Gastrocnemius medialis (tissue), 4 donors: ENCODE measurements at regions not wholly inside any gene's neighbourhood (a gene's known extent, or its start where the extent isn't known, plus 50 kb on each side); places are given as distances from the start of the nearest gene placed in this dataset.
"Not testable (repeated sequence)": the region's sequence is repeated elsewhere in the genome, so short reads cannot be mapped to it uniquely, and the experiment has no call there.

Experiments used
- ATAC-seq, 2 donors: fragments of 150-250 bp; one replicate each; pipeline ENCODE4 v1.9.1; 2016
- DNase-seq, 2 donors: peaks; one replicate each; pipeline ENCODE4 v3.0.0-alpha.2; 2019
- H3K27ac ChIP-seq, 4 donors: fragments of 200-600 bp; sonication (generic); 1 replicate in 1 of 4; 2 replicates in 3 of 4; pipeline ENCODE4 v1.5.1; 2016 to 2018; ENCODE audit warnings: mild to moderate bottlenecking in 2 of 4, moderate library complexity in 1 of 4
- H3K27me3 ChIP-seq, 3 donors: fragments of 200-600 bp; sonication (generic) in 2 of 3; 1 replicate in 1 of 3; 2 replicates in 2 of 3; pipeline versions ENCODE4 v1.5.1 to v1.6.0; 2016 to 2019; ENCODE audit warnings: mild to moderate bottlenecking in 1 of 3, moderate library complexity in 1 of 3
- H3K36me3 ChIP-seq, 2 donors: fragments of 200-600 bp; sonication (generic) in 1 of 2; one replicate each; pipeline ENCODE4 v1.5.1; 2017 to 2018
- H3K4me1 ChIP-seq, 2 donors: fragments of 200-600 bp; sonication (generic) in 1 of 2; one replicate each; pipeline ENCODE4 v1.5.1; 2016 to 2017; ENCODE audit warnings: mild to moderate bottlenecking in 2 of 2
- H3K4me3 ChIP-seq, 4 donors: fragments of 200-600 bp; sonication (generic) in 3 of 4; 1 replicate in 1 of 4; 2 replicates in 3 of 4; pipeline ENCODE4 v1.5.1; 2016 to 2019; ENCODE audit warnings: mild to moderate bottlenecking in 2 of 4
- H3K9me3 ChIP-seq, 3 donors: fragments of 200-600 bp; sonication (generic) in 2 of 3; 1 replicate in 1 of 3; 2 replicates in 2 of 3; pipeline ENCODE4 v1.5.1; 2016 to 2019
- CTCF ChIP-seq, 5 experiments: fragments of 450-650 bp in 3 of 5; fragments of 200-600 bp in 2 of 5; sonication (generic) in 2 of 5; IDR thresholded peaks in 4 of 5; conservative IDR thresholded peaks in 1 of 5; 1 replicate in 4 of 5; 2 replicates in 1 of 5; pipeline ENCODE4 v1.5.1; 2016 to 2019; ENCODE audit warnings: antibody characterized with exemption in 5 of 5, mild to moderate bottlenecking in 3 of 5, moderate library complexity in 3 of 5
- POLR2A ChIP-seq, 2 donors: fragments of 450-650 bp; IDR thresholded peaks; one replicate each; pipeline ENCODE4 v1.6.1; 2017; ENCODE audit warnings: antibody characterized with exemption in 2 of 2, mild to moderate bottlenecking in 2 of 2, moderate library complexity in 2 of 2
- in situ Hi-C, 4 donors: fragments of 200-750 bp; cut with MboI; loops; one replicate each; pipeline versions ENCODE4 v1.15.0 to v1.8.0; 2017; ENCODE audit warnings: low sequenced_read_pairs in 4 of 4
- intact Hi-C: fragments of 100-400 bp; cut with DNase I; formaldehyde crosslinking; loops from one replicate; pipeline ENCODE4 v1.15.1; 2023; ENCODE audit warnings: low total_unique reads

GRCh38 chr4:75327804-75328512 lies 186.2 kb downstream of the RCHY1 start:
- H3K9me3 ChIP-seq: no peaks in the 10 kb centered on the region
- H3K36me3 ChIP-seq: no peaks in the 10 kb centered on the region
- TF ChIP-seq POLR2A (IDR thresholded peaks at IDR 0.05) (no peak), CTCF (IDR thresholded peaks at IDR 0.05 in 4 of 5, conservative IDR thresholded peaks at IDR 0.05 in 1 of 5) (no peak)
- peak in 1 of 2 donors; percentile 44 for DNase-seq
- H3K4me1 ChIP-seq: no peaks in the 10 kb centered on the region
- H3K27me3 ChIP-seq: no peaks in the 10 kb centered on the region
- H3K27ac ChIP-seq: peak overlapping the region in 2 of 4 donors; percentile 39 to 43
- intact Hi-C loops: no loop called here
- in situ Hi-C loops: no loop called here
- no peak overlapping the region for H3K4me3 ChIP-seq
- peak; percentile 72 for ATAC-seq

DNA sequence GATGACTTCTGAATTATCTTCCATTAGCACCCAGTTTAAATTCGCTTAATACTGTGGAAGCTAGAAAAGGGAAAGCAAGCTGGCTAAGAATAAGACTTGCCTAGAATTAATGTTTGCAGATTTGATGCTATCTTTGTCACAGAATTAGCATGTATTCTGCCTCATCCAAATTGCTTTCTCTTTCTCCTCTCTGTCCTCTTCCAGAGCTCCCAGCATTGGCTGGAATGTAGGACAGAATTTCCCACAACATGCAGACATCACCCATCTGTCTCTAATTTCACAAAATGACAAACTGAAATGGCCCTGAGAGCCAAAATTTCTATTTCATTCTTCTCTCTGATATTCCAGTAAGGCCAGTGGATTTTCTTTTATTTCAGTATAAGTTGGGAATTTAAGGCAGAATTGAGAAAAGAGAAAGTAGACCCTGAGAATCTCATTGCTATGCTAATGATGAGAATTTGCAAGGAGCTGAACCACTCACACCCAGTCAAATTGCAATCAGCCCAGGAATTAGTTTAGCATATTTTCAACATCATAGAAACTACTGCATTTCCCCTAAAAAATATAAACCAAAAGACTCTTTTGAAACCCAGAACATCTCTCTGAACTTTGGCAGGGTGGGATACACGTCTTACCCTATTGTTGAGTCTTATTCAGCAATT lies 188.8 kb downstream of the RCHY1 start:
- in situ Hi-C loops (no loop called here), intact Hi-C loops (no loop called here)
- no peak for ATAC-seq

GRCh38 chr4:75321484-75321883 lies 192.7 kb downstream of the RCHY1 start:
- Histone ChIP-seq H3K27me3 (no peaks in the 10 kb centered on the region), H3K27ac (no peak overlapping the region), H3K36me3 (no peaks in the 10 kb centered on the region), H3K4me1 (no peaks in the 10 kb centered on the region), H3K4me3 (no peak overlapping the region), H3K9me3 (no peaks in the 10 kb centered on the region)
- ATAC-seq: no peak
- in situ Hi-C loops (no loop called here), intact Hi-C loops (no loop called here)
- no peak for TF ChIP-seq CTCF (IDR thresholded peaks at IDR 0.05 in 4 of 5, conservative IDR thresholded peaks at IDR 0.05 in 1 of 5)
- TF ChIP-seq POLR2A (IDR thresholded peaks at IDR 0.05): no peak
- DNase-seq: no peak

More for the DNA sequence above, 188.8 kb downstream of the RCHY1 start:
- Histone ChIP-seq H3K27ac (peak overlapping the region in 1 of 4 donors; percentile 36), H3K4me3 (no peak overlapping the region), H3K27me3 (no peaks in the 10 kb centered on the region), H3K9me3 (no peaks in the 10 kb centered on the region), H3K4me1 (no peaks in the 10 kb centered on the region), H3K36me3 (no peaks in the 10 kb centered on the region)
- TF ChIP-seq POLR2A (IDR thresholded peaks at IDR 0.05) (no peak), CTCF (IDR thresholded peaks at IDR 0.05 in 4 of 5, conservative IDR thresholded peaks at IDR 0.05 in 1 of 5) (no peak)
- DNase-seq: no peak

- intact Hi-C loops, H3K9me3 ChIP-seq, H3K27ac ChIP-seq, H3K27me3 ChIP-seq, H3K4me3 ChIP-seq, ATAC-seq, H3K36me3 ChIP-seq, in situ Hi-C loops, H3K4me1 ChIP-seq, DNase-seq: not testable (repeated sequence)
Measured at GRCh38 chr4:75317641-75318040, 196.6 kb downstream of the RCHY1 start.

DNA sequence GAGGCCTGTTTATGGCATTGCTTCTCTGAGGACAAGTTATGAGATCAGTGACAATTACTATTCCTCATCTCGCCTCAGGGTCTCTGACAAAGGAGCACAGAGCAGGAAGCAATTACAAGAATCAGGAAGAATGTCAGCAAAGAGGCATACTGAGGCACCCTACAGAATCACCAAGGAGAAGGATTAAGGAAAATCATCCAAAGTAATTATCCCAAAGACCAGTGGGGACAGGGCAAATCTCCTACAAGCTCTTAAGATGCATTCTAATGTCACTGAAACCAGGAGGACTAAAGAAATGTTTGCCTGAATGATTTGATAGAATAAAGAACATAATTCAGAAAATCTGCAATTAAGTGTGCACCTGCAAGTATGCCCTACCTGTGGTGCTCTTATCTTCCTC lies 206.2 kb downstream of the RCHY1 start:
- H3K27ac ChIP-seq: no peak overlapping the region
- DNase-seq: no peak
- H3K4me3 ChIP-seq: no peak overlapping the region
- in situ Hi-C loops: no loop called here
- no peaks in the 10 kb centered on the region for H3K27me3 ChIP-seq
- no peaks in the 10 kb centered on the region for H3K36me3 ChIP-seq
- no peaks in the 10 kb centered on the region for H3K4me1 ChIP-seq
- intact Hi-C loops: no loop called here
- no peaks in the 10 kb centered on the region for H3K9me3 ChIP-seq
- no peak for ATAC-seq
- TF ChIP-seq CTCF (IDR thresholded peaks at IDR 0.05 in 4 of 5, conservative IDR thresholded peaks at IDR 0.05 in 1 of 5): no peak
- TF ChIP-seq POLR2A (IDR thresholded peaks at IDR 0.05): no peak
